Ishikawa (cell line): ENCODE measurements at regions not wholly inside any gene's neighbourhood (a gene's known extent, or its start where the extent isn't known, plus 50 kb on each side); places are given as distances from the start of the nearest gene placed in this dataset.

Experiments
- EGR1 ChIP-seq: IDR thresholded peaks from 2 replicates; pipeline ENCODE4 v1.6.1; 2012
- EP300 ChIP-seq: IDR thresholded peaks from 2 replicates; pipeline ENCODE4 v1.6.1; 2012; ENCODE audit warnings: borderline replicate concordance
- MAX ChIP-seq: IDR thresholded peaks from 2 replicates; pipeline ENCODE4 v1.6.1; 2012
- USF1 ChIP-seq: IDR thresholded peaks from 2 replicates; pipeline ENCODE4 v1.6.1; 2012
- TF ChIP-seq, protein P1 (sequence below): IDR thresholded peaks from 2 replicates; pipeline ENCODE4 v1.6.1; 2012; ENCODE audit warnings: low read depth, mild to moderate bottlenecking

GRCh38 chr14:44620121-44621019 lies 113.3 kb upstream of the FSCB start:
- TF ChIP-seq, protein P1, sequence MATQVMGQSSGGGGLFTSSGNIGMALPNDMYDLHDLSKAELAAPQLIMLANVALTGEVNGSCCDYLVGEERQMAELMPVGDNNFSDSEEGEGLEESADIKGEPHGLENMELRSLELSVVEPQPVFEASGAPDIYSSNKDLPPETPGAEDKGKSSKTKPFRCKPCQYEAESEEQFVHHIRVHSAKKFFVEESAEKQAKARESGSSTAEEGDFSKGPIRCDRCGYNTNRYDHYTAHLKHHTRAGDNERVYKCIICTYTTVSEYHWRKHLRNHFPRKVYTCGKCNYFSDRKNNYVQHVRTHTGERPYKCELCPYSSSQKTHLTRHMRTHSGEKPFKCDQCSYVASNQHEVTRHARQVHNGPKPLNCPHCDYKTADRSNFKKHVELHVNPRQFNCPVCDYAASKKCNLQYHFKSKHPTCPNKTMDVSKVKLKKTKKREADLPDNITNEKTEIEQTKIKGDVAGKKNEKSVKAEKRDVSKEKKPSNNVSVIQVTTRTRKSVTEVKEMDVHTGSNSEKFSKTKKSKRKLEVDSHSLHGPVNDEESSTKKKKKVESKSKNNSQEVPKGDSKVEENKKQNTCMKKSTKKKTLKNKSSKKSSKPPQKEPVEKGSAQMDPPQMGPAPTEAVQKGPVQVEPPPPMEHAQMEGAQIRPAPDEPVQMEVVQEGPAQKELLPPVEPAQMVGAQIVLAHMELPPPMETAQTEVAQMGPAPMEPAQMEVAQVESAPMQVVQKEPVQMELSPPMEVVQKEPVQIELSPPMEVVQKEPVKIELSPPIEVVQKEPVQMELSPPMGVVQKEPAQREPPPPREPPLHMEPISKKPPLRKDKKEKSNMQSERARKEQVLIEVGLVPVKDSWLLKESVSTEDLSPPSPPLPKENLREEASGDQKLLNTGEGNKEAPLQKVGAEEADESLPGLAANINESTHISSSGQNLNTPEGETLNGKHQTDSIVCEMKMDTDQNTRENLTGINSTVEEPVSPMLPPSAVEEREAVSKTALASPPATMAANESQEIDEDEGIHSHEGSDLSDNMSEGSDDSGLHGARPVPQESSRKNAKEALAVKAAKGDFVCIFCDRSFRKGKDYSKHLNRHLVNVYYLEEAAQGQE, result no peak
- TF ChIP-seq EP300 (peak; percentile 99), EGR1 (no peak), MAX (peak; percentile 63), USF1 (no peak)
